DMS53 treated with DMSO at 0.1 percent for 48 hours (cell line): ENCODE measurements at regions not wholly inside any gene's neighbourhood (a gene's known extent, or its start where the extent isn't known, plus 50 kb on each side); places are given as distances from the start of the nearest gene placed in this dataset.

Experiments
- DNase-seq: peaks from one replicate; lab custom pipeline; 2025; ENCODE audit not compliant: unreplicated experiment; lab: John Stamatoyannopoulos, UW

- no peak for DNase-seq
These were observed 193.5 kb upstream of the PCDH17 start for GRCh38 chr13:57438072-57438471.

- DNase-seq: no peak
These were observed 188.1 kb upstream of the PCDH17 start for GRCh38 chr13:57443494-57443893.

- no peak for DNase-seq
These were observed 181.2 kb upstream of the PCDH17 start for GRCh38 chr13:57450356-57450755.

- DNase-seq: no peak
These were observed 179.3 kb upstream of the PCDH17 start for GRCh38 chr13:57452228-57452627.

- no peak for DNase-seq
These were observed 161.1 kb upstream of the PCDH17 start for GRCh38 chr13:57470491-57470890.

GRCh38 chr13:57491318-57491717 lies 140.2 kb upstream of the PCDH17 start:
- DNase-seq: no peak

GRCh38 chr13:57507752-57508463 lies 123.6 kb upstream of the PCDH17 start:
- DNase-seq: no peak

GRCh38 chr13:57511603-57512002 lies 119.9 kb upstream of the PCDH17 start:
- DNase-seq: no peak

GRCh38 chr13:57527114-57527735 lies 104.3 kb upstream of the PCDH17 start:
- no peak for DNase-seq

GRCh38 chr13:57531256-57531655 lies 100.3 kb upstream of the PCDH17 start:
- DNase-seq: no peak

GRCh38 chr13:57546942-57547341 lies 84.6 kb upstream of the PCDH17 start:
- DNase-seq: no peak

GRCh38 chr13:57552437-57552836 lies 79.1 kb upstream of the PCDH17 start:
- DNase-seq: no peak

- DNase-seq: no peak
These were observed 77.6 kb upstream of the PCDH17 start for GRCh38 chr13:57553932-57554331.

- DNase-seq: peak; percentile 1
These were observed 73.5 kb upstream of the PCDH17 start for GRCh38 chr13:57558051-57558467.

- DNase-seq: no peak
These were observed 62.7 kb upstream of the PCDH17 start for GRCh38 chr13:57568865-57569264.

GRCh38 chr13:57569986-57570385 lies 61.6 kb upstream of the PCDH17 start:
- DNase-seq: no peak
